Amniotic stem cell (primary cell): ENCODE measurements at regions not wholly inside any gene's neighbourhood (a gene's known extent, or its start where the extent isn't known, plus 50 kb on each side); places are given as distances from the start of the nearest gene placed in this dataset.
"Not testable (repeated sequence)": the region's sequence is repeated elsewhere in the genome, so short reads cannot be mapped to it uniquely, and the experiment has no call there.

Experiments used
- DNase-seq: peaks from one replicate; lab custom pipeline; 2025; lab: John Stamatoyannopoulos, UW

DNA sequence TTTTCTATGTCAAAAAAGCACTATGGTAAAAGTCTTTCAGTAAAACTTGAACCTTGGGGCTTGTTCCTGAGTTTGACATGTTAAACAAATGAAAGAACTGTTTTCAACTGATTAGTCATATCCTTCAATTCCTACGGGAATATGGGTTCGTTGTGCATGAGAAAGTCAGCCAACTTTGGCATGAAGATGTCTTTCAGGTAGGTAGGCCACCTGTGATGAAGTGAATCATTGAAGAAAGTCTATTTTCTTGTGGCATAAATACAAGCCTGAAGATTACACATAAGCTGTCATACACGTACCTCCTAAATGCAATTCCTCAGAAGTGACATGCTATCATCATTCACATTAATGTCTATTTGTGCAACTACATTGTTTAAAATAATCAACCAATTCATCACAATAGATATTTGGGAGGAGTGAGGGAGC lies 513.0 kb downstream of the IRS2 start:
- no peak for DNase-seq

DNA sequence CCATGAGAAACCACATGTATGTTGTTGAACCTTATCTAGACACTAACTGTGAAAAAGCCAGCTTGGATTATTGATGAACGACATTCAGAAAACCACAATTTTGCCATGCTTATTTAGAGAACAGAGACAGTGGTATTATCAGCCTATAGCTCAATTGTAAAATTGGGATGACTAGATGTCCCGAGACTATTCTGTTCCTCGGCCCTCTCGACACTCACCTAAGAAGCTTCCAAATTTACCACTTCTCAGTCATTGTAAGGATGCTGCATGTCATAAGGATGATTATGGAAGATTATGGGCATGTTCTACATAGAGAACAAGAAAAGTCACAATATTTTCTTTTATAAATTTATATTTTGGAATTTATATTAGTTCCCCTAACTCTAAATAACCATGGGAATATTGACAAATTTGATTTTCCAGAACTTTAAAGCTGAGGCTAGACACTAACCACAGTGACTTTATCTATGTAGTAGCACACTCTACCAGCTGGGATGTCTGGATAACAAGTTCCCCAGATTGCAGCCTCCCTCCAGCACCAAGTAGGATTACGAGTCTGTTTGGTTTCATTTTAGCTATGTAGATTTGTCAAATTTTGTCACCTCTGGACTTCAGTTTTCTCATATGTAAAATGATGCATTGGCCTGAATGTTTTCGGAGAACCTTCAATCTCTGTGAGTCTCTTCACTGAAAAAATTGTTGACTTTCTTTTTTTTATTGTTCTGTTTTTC lies 513.6 kb downstream of the IRS2 start:
- DNase-seq = no peak

- DNase-seq = no peak
These were observed 514.5 kb downstream of the IRS2 start for GRCh38 chr13:109271555-109272541.

DNA sequence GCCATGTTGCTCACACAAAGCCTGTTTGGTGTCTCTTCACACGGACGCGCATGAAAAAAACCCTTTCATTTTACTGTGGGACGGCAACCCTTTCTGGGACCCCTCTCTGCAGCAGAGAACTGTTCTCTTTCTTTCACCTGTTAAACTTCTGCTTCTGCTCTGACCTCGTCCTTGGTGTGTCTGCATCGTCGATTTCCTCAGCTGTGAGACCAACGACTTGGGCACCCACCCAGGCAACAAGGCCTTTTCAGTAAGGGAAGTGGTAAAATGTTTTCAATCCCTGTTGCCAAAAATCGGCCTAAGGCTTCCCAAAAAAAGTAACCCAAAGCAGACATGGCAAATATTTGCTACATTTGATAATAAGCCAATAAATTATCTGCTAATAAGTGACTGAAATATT lies 515.3 kb downstream of the IRS2 start:
- no peak for DNase-seq

GRCh38 chr13:109269381-109269780 lies 517.0 kb downstream of the IRS2 start:
- not testable (repeated sequence) for DNase-seq

DNA sequence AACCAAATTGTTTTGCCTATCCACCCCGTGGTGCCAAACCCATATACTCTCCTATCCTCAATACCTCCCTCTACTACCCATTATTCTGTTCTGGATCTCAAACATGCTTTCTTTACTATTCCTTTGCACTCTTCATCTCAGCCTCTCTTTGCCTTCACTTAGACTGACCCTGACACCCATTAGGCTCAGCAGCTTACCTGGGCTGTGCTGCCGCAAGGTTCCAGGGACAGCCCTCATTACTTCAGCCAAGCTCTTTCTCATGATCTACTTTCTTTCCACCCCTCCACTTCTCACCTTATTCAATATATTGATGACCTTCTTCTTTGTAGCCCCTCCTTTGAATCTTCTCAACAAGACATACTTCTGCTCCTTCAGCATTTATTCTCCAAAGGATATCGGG lies 517.9 kb downstream of the IRS2 start:
- DNase-seq = not testable (repeated sequence)

- not testable (repeated sequence) for DNase-seq
These were observed 519.0 kb downstream of the IRS2 start for GRCh38 chr13:109267400-109267799.

- DNase-seq = not testable (repeated sequence)
These were observed 521.0 kb downstream of the IRS2 start for GRCh38 chr13:109265438-109265742.

DNA sequence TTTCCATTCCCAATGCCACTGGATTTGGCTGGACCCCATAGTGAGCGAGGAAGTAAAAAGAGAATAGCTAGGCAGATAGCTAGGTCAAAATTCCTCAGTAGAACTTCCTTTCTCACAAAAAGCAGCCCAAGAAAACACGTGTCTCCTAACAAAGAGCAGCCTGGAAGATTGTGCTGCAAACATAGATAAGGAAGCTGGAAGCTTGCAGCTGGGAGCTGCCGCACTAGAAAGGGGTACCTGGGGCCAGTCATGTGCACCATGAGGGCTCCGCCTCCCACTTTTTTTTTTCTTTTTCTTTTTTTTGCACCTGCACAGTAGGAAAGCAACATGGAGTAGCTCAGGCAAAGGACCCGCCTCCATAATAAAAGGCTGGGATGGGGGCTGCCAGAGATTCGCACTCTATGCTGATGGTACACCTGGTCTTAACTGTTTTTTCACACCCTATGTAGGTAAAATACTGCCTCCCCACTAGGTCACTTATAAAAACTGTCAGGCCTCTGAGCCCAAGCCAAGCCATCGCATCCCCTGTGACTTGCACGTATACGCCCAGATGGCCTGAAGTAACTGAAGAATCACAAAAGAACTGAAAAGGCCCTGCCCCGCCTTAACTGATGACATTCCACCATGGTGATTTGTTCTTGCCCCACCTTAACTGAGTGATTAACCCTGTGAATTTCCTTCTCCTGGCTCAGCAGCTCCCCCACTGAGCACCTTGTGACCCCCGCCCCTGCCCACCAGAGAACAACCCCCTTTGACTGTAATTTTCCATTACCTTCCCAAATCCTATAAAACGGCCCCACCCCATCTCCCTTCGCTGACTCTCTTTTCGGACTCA lies 521.6 kb downstream of the IRS2 start:
- DNase-seq = not testable (repeated sequence)

- not testable (repeated sequence) for DNase-seq
These were observed 528.6 kb downstream of the IRS2 start for GRCh38 chr13:109257761-109258157.
